H1 (cell line): ENCODE measurements at regions not wholly inside any gene's neighbourhood (a gene's known extent, or its start where the extent isn't known, plus 50 kb on each side); places are given as distances from the start of the nearest gene placed in this dataset.

Experiments
- BRCA1 ChIP-seq: IDR thresholded peaks from 2 replicates; pipeline ENCODE4 v1.6.1; 2012; ENCODE audit warnings: low read depth, low read length, improper control_type of control experiment
- RAD21 ChIP-seq, 2 experiments: IDR thresholded peaks in 1 of 2; conservative IDR thresholded peaks in 1 of 2; 2 replicates each; pipeline ENCODE4 v1.6.1; 2011; ENCODE audit warnings: low read depth in 2 of 2, low read length in 2 of 2, improper control_type of control experiment in 1 of 2, inconsistent platforms in 1 of 2, mild to moderate bottlenecking in 1 of 2, moderate library complexity in 1 of 2
- TF ChIP-seq, protein P1 (sequence below): fragments of 300-600 bp; sonication (generic); IDR thresholded peaks from 2 replicates; pipeline ENCODE4 v1.7.1; 2012; ENCODE audit warnings: low read length, moderate library complexity, mild to moderate bottlenecking, inconsistent platforms; ENCODE audit not compliant: insufficient replicate concordance

DNA sequence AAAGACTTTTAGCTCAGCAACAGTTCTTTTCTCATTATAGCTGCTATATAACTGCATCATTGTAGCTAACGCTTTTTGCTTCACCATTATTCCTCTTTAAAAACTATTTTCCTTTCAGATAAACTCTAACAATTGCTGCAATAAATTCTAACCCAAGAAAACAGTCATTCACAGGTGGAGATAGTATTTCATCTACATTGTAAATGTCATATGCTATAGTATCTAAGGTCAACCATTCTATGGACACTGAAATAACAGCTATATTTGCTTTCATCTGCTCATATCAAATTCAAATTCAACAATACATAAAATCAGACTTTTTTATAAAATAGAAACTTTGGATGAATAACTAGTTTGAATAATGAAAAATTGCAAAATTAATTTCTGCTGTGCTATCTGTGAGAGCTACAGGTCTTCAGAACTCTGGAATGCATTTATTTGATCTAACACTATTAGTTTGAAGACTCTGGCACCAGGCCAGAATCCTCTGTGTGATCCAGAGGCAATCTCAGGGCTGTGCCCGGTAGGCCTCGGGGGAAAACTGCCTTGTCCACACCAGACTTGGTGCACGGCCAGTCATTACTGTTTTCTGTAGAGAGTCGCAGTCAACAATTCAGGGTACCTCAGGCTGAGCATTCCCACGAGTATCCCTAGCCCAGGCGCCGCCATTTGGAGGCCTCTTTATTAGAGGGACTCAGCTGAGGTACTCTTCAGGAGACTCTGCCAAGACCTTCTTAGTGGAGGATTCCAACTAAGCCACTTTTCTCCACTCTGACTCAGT is 332.4 kb downstream of the SLC7A11 start (continued):
- TF ChIP-seq, protein P1, sequence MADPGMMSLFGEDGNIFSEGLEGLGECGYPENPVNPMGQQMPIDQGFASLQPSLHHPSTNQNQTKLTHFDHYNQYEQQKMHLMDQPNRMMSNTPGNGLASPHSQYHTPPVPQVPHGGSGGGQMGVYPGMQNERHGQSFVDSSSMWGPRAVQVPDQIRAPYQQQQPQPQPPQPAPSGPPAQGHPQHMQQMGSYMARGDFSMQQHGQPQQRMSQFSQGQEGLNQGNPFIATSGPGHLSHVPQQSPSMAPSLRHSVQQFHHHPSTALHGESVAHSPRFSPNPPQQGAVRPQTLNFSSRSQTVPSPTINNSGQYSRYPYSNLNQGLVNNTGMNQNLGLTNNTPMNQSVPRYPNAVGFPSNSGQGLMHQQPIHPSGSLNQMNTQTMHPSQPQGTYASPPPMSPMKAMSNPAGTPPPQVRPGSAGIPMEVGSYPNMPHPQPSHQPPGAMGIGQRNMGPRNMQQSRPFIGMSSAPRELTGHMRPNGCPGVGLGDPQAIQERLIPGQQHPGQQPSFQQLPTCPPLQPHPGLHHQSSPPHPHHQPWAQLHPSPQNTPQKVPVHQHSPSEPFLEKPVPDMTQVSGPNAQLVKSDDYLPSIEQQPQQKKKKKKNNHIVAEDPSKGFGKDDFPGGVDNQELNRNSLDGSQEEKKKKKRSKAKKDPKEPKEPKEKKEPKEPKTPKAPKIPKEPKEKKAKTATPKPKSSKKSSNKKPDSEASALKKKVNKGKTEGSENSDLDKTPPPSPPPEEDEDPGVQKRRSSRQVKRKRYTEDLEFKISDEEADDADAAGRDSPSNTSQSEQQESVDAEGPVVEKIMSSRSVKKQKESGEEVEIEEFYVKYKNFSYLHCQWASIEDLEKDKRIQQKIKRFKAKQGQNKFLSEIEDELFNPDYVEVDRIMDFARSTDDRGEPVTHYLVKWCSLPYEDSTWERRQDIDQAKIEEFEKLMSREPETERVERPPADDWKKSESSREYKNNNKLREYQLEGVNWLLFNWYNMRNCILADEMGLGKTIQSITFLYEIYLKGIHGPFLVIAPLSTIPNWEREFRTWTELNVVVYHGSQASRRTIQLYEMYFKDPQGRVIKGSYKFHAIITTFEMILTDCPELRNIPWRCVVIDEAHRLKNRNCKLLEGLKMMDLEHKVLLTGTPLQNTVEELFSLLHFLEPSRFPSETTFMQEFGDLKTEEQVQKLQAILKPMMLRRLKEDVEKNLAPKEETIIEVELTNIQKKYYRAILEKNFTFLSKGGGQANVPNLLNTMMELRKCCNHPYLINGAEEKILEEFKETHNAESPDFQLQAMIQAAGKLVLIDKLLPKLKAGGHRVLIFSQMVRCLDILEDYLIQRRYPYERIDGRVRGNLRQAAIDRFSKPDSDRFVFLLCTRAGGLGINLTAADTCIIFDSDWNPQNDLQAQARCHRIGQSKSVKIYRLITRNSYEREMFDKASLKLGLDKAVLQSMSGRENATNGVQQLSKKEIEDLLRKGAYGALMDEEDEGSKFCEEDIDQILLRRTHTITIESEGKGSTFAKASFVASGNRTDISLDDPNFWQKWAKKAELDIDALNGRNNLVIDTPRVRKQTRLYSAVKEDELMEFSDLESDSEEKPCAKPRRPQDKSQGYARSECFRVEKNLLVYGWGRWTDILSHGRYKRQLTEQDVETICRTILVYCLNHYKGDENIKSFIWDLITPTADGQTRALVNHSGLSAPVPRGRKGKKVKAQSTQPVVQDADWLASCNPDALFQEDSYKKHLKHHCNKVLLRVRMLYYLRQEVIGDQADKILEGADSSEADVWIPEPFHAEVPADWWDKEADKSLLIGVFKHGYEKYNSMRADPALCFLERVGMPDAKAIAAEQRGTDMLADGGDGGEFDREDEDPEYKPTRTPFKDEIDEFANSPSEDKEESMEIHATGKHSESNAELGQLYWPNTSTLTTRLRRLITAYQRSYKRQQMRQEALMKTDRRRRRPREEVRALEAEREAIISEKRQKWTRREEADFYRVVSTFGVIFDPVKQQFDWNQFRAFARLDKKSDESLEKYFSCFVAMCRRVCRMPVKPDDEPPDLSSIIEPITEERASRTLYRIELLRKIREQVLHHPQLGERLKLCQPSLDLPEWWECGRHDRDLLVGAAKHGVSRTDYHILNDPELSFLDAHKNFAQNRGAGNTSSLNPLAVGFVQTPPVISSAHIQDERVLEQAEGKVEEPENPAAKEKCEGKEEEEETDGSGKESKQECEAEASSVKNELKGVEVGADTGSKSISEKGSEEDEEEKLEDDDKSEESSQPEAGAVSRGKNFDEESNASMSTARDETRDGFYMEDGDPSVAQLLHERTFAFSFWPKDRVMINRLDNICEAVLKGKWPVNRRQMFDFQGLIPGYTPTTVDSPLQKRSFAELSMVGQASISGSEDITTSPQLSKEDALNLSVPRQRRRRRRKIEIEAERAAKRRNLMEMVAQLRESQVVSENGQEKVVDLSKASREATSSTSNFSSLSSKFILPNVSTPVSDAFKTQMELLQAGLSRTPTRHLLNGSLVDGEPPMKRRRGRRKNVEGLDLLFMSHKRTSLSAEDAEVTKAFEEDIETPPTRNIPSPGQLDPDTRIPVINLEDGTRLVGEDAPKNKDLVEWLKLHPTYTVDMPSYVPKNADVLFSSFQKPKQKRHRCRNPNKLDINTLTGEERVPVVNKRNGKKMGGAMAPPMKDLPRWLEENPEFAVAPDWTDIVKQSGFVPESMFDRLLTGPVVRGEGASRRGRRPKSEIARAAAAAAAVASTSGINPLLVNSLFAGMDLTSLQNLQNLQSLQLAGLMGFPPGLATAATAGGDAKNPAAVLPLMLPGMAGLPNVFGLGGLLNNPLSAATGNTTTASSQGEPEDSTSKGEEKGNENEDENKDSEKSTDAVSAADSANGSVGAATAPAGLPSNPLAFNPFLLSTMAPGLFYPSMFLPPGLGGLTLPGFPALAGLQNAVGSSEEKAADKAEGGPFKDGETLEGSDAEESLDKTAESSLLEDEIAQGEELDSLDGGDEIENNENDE = no peak
- no peak for TF ChIP-seq RAD21 (IDR thresholded peaks at IDR 0.05 in 1 of 2, conservative IDR thresholded peaks at IDR 0.05 in 1 of 2; ENCODE audit: low read depth in 2 of 2, low read length in 2 of 2)
- no peak for TF ChIP-seq BRCA1
